ENCODE measurements at regions not wholly inside any gene's neighbourhood (a gene's known extent, or its start where the extent isn't known, plus 50 kb on each side); places are given as distances from the start of the nearest gene placed in this dataset.

GRCh38 chr12:115542656-115543055, 734.8 kb downstream of the MED13L start:
- TF ChIP-seq POLR2A (IDR thresholded peaks at IDR 0.05) = no peak
- no peak for TF ChIP-seq POLR2AphosphoS5 (IDR thresholded peaks at IDR 0.05)
- TF ChIP-seq CTCF (IDR thresholded peaks at IDR 0.05) = no peak

GRCh38 chr12:115541891-115542421, 735.5 kb downstream of the MED13L start:
- DNase-seq (ENCODE audit: low spot score in 2 of 2) = peak in 1 of 2 donors; percentile 75
- TF ChIP-seq POLR2A (IDR thresholded peaks at IDR 0.05) (no peak), POLR2AphosphoS5 (IDR thresholded peaks at IDR 0.05) (peak in 1 of 3 donors; percentile 74), CTCF (IDR thresholded peaks at IDR 0.05) (peak in 1 of 3 donors; percentile 31)
- Histone ChIP-seq H3K27me3 (no peaks in the 10 kb centered on the region), H3K4me1 (no peaks in the 10 kb centered on the region), H3K4me3 (no peak overlapping the region), H3K9me3 (no peaks in the 10 kb centered on the region), H3K27ac (peak overlapping the region; percentile 58 to 66), H3K36me3 (no peaks in the 10 kb centered on the region)
- intact Hi-C loops (cut with DNase I; ENCODE audit: low total_unique reads) = no loop called here

More at GRCh38 chr12:115542656-115543055, 734.8 kb downstream of the MED13L start:
- Histone ChIP-seq H3K27me3 (no peaks in the 10 kb centered on the region), H3K9me3 (no peaks in the 10 kb centered on the region), H3K4me3 (no peak overlapping the region), H3K4me1 (no peaks in the 10 kb centered on the region), H3K36me3 (no peaks in the 10 kb centered on the region), H3K27ac (peak overlapping the region; percentile 58 to 66)
- DNase-seq (ENCODE audit: low spot score in 2 of 2) = peak; percentile 41 to 68
- intact Hi-C loops (cut with DNase I; ENCODE audit: low total_unique reads) = no loop called here

- no peaks in the 10 kb centered on the region for H3K9me3 ChIP-seq
- no peaks in the 10 kb centered on the region for H3K27me3 ChIP-seq
- no peaks in the 10 kb centered on the region for H3K36me3 ChIP-seq
- no peak overlapping the region for H3K4me3 ChIP-seq
- TF ChIP-seq POLR2A (IDR thresholded peaks at IDR 0.05) = no peak
- DNase-seq (ENCODE audit: low spot score in 2 of 2) = no peak
- intact Hi-C loops (cut with DNase I; ENCODE audit: low total_unique reads) = no loop called here
- H3K4me1 ChIP-seq = no peaks in the 10 kb centered on the region
- H3K27ac ChIP-seq = no peak overlapping the region
These were observed 749.0 kb downstream of the MED13L start for GRCh38 chr12:115528466-115528865.

- peaks cover 0 to 5% of the 10 kb centered on the region in 2 donors for H3K9me3 ChIP-seq
- H3K27ac ChIP-seq = no peak overlapping the region
- DNase-seq (ENCODE audit: low spot score in 2 of 2) = no peak
- no peaks in the 10 kb centered on the region for H3K4me1 ChIP-seq
- intact Hi-C loops (cut with DNase I; ENCODE audit: low total_unique reads) = loop anchor here (5.0 kb wide), 1 partner anchor 305 kb away; no protein-coding TSS in a partner anchor
- no peaks in the 10 kb centered on the region for H3K27me3 ChIP-seq
- no peaks in the 10 kb centered on the region for H3K36me3 ChIP-seq
- H3K4me3 ChIP-seq = no peak overlapping the region
- no peak for TF ChIP-seq POLR2A (IDR thresholded peaks at IDR 0.05)
- no peak for TF ChIP-seq CTCF (IDR thresholded peaks at IDR 0.05)
- TF ChIP-seq POLR2AphosphoS5 (IDR thresholded peaks at IDR 0.05) = no peak
These were observed 755.6 kb downstream of the MED13L start for GRCh38 chr12:115521771-115522409.

- no peak overlapping the region for H3K27ac ChIP-seq
- no peak for DNase-seq (ENCODE audit: low spot score in 2 of 2)
- TF ChIP-seq POLR2AphosphoS5 (IDR thresholded peaks at IDR 0.05) = no peak
- no peak for TF ChIP-seq POLR2A (IDR thresholded peaks at IDR 0.05)
- no peak for TF ChIP-seq CTCF (IDR thresholded peaks at IDR 0.05)
- H3K4me3 ChIP-seq = no peak overlapping the region
- no peaks in the 10 kb centered on the region for H3K4me1 ChIP-seq
- intact Hi-C loops (cut with DNase I; ENCODE audit: low total_unique reads) = loop anchor here (5.0 kb wide), 1 partner anchor 303 kb away; no protein-coding TSS in a partner anchor
- H3K9me3 ChIP-seq = peaks cover 0 to 11% of the 10 kb centered on the region in 2 donors
- no peaks in the 10 kb centered on the region for H3K27me3 ChIP-seq
- no peaks in the 10 kb centered on the region for H3K36me3 ChIP-seq
These were observed 757.6 kb downstream of the MED13L start for GRCh38 chr12:115519887-115520286.
